AG04450 (cell line): ENCODE measurements at regions not wholly inside any gene's neighbourhood (a gene's known extent, or its start where the extent isn't known, plus 50 kb on each side); places are given as distances from the start of the nearest gene placed in this dataset.
"Not testable (repeated sequence)": the region's sequence is repeated elsewhere in the genome, so short reads cannot be mapped to it uniquely, and the experiment has no call there.

ENCODE experiments used
- CTCF ChIA-PET: fragments of 300-600, 350-600 bp; formaldehyde crosslinking; extraction: SDS; loops from one replicate; lab custom pipeline; 2022; ENCODE audit warnings: antibody characterized with exemption, inconsistent platforms; lab: Charles Lee
- POLR2A ChIA-PET: fragments of 350-600 bp; formaldehyde crosslinking; extraction: SDS; loops from one replicate; lab custom pipeline; 2021; ENCODE audit warnings: antibody characterized with exemption, inconsistent platforms; lab: Yijun Ruan, JAX
- DNase-seq: peaks from one replicate; pipeline ENCODE4 v3.0.0-alpha.2; 2011; ENCODE audit warnings: low read depth, low spot score
- H3K27ac ChIP-seq: one replicate; pipeline ENCODE4 v1.5.1; 2012; ENCODE audit warnings: low read depth, low read length, control low read depth
- H3K27me3 ChIP-seq: one replicate; pipeline ENCODE4 v1.6.0; 2012; ENCODE audit warnings: low read length; ENCODE audit not compliant: control insufficient read depth, insufficient read depth
- H3K4me3 ChIP-seq: 2 replicates; pipeline ENCODE4 v1.5.1; 2011; ENCODE audit warnings: mild to moderate bottlenecking, low read depth, low read length, control low read depth
- H3K9me3 ChIP-seq: 2 replicates; pipeline ENCODE4 v1.5.1; 2012; ENCODE audit warnings: low read length; ENCODE audit not compliant: control insufficient read depth, insufficient read depth

- DNase-seq, H3K9me3 ChIP-seq, CTCF ChIA-PET, H3K27ac ChIP-seq, POLR2A ChIA-PET, H3K4me3 ChIP-seq, H3K27me3 ChIP-seq: not testable (repeated sequence)
Observed at GRCh38 chr22:16463472-16463871, 129.1 kb downstream of the CCT8L2 start.

GRCh38 chr22:16447451-16447850 lies 145.2 kb downstream of the CCT8L2 start:
- H3K9me3 ChIP-seq, result peaks cover 15% of the 10 kb centered on the region
- CTCF ChIA-PET, H3K4me3 ChIP-seq, H3K27ac ChIP-seq, H3K27me3 ChIP-seq, POLR2A ChIA-PET, DNase-seq: not testable (repeated sequence)

GRCh38 chr22:16446755-16447440 lies 145.7 kb downstream of the CCT8L2 start:
- POLR2A ChIA-PET, H3K4me3 ChIP-seq, CTCF ChIA-PET, DNase-seq, H3K27ac ChIP-seq, H3K27me3 ChIP-seq: not testable (repeated sequence)
- H3K9me3 ChIP-seq, result peaks cover 15% of the 10 kb centered on the region

GRCh38 chr22:16441014-16441413 lies 151.6 kb downstream of the CCT8L2 start:
- H3K4me3 ChIP-seq, DNase-seq, H3K27ac ChIP-seq, H3K27me3 ChIP-seq, CTCF ChIA-PET, POLR2A ChIA-PET, H3K9me3 ChIP-seq: not testable (repeated sequence)

- DNase-seq, H3K4me3 ChIP-seq, H3K27me3 ChIP-seq, H3K9me3 ChIP-seq, POLR2A ChIA-PET, H3K27ac ChIP-seq, CTCF ChIA-PET: not testable (repeated sequence)
Observed at GRCh38 chr22:16423476-16423875, 169.1 kb downstream of the CCT8L2 start.

GRCh38 chr22:16417498-16417897 lies 175.1 kb downstream of the CCT8L2 start:
- H3K27ac ChIP-seq, CTCF ChIA-PET, POLR2A ChIA-PET, H3K27me3 ChIP-seq, DNase-seq, H3K9me3 ChIP-seq, H3K4me3 ChIP-seq: not testable (repeated sequence)

- CTCF ChIA-PET, H3K27ac ChIP-seq, POLR2A ChIA-PET, DNase-seq, H3K27me3 ChIP-seq, H3K4me3 ChIP-seq, H3K9me3 ChIP-seq: not testable (repeated sequence)
Observed at GRCh38 chr22:16404639-16405038, 188.0 kb downstream of the CCT8L2 start.

- H3K27ac ChIP-seq, H3K4me3 ChIP-seq, H3K27me3 ChIP-seq, POLR2A ChIA-PET, CTCF ChIA-PET, DNase-seq, H3K9me3 ChIP-seq: not testable (repeated sequence)
Observed at GRCh38 chr22:16403661-16404060, 188.9 kb downstream of the CCT8L2 start.

- H3K4me3 ChIP-seq, H3K9me3 ChIP-seq, H3K27ac ChIP-seq, H3K27me3 ChIP-seq, POLR2A ChIA-PET, DNase-seq, CTCF ChIA-PET: not testable (repeated sequence)
Observed at GRCh38 chr22:16402874-16403399, 189.7 kb downstream of the CCT8L2 start.

GRCh38 chr22:16393476-16393875 lies 199.1 kb downstream of the CCT8L2 start:
- POLR2A ChIA-PET, CTCF ChIA-PET: not testable (repeated sequence)

GRCh38 chr22:16391417-16391930 lies 201.1 kb downstream of the CCT8L2 start:
- CTCF ChIA-PET, DNase-seq, H3K4me3 ChIP-seq, POLR2A ChIA-PET, H3K27me3 ChIP-seq, H3K27ac ChIP-seq: not testable (repeated sequence)
- H3K9me3 ChIP-seq, result peaks cover 54% of the 10 kb centered on the region

More at GRCh38 chr22:16393476-16393875, 199.1 kb downstream of the CCT8L2 start:
- DNase-seq, H3K27me3 ChIP-seq, H3K27ac ChIP-seq, H3K4me3 ChIP-seq: not testable (repeated sequence)
- peaks cover 43% of the 10 kb centered on the region for H3K9me3 ChIP-seq

- H3K9me3 ChIP-seq, result peaks cover 51% of the 10 kb centered on the region
- POLR2A ChIA-PET, H3K4me3 ChIP-seq, CTCF ChIA-PET, DNase-seq, H3K27ac ChIP-seq, H3K27me3 ChIP-seq: not testable (repeated sequence)
Observed at GRCh38 chr22:16390541-16391217, 201.9 kb downstream of the CCT8L2 start.
